DND-41 (cell line): ENCODE measurements at regions not wholly inside any gene's neighbourhood (a gene's known extent, or its start where the extent isn't known, plus 50 kb on each side); places are given as distances from the start of the nearest gene placed in this dataset.

Experiments used
- EZH2 ChIP-seq: IDR thresholded peaks from 3 replicates; pipeline ENCODE4 v1.6.1; 2012; ENCODE audit warnings: borderline replicate concordance, low read depth, mild to moderate bottlenecking, moderate library complexity, low read length, inconsistent platforms; ENCODE audit not compliant: severe bottlenecking
- TF ChIP-seq, protein P1 (sequence below): IDR thresholded peaks from 2 replicates; pipeline ENCODE4 v1.5.1; 2012; ENCODE audit warnings: borderline replicate concordance, low read length, moderate library complexity, mild to moderate bottlenecking; ENCODE audit not compliant: poor library complexity, severe bottlenecking; ENCODE audit errors: extremely low read depth

DNA sequence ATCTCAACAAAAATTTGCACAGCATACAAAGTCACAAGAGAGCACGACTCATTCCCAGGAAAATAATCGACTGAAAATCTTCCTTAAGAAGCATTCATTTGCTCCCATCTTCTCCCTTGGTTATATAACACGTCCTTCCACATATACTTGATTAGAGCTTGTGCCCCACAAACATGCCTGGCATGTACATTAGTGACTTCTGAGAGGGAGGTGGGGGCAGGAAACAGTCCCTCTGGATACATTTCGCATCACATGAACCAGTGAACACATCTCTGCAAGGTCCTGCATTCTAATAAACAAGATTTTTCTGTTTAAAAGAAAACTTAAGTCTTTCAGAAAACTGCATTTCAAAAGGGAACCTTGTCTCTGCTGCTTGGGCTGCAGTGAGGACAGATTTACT is 54.1 kb upstream of the IGLL5 start:
- TF ChIP-seq, protein P1, sequence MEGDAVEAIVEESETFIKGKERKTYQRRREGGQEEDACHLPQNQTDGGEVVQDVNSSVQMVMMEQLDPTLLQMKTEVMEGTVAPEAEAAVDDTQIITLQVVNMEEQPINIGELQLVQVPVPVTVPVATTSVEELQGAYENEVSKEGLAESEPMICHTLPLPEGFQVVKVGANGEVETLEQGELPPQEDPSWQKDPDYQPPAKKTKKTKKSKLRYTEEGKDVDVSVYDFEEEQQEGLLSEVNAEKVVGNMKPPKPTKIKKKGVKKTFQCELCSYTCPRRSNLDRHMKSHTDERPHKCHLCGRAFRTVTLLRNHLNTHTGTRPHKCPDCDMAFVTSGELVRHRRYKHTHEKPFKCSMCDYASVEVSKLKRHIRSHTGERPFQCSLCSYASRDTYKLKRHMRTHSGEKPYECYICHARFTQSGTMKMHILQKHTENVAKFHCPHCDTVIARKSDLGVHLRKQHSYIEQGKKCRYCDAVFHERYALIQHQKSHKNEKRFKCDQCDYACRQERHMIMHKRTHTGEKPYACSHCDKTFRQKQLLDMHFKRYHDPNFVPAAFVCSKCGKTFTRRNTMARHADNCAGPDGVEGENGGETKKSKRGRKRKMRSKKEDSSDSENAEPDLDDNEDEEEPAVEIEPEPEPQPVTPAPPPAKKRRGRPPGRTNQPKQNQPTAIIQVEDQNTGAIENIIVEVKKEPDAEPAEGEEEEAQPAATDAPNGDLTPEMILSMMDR: no peak
- no peak for TF ChIP-seq EZH2
